SK-N-MC (cell line): ENCODE measurements at regions not wholly inside any gene's neighbourhood (a gene's known extent, or its start where the extent isn't known, plus 50 kb on each side); places are given as distances from the start of the nearest gene placed in this dataset.

Experiments
- DNase-seq: peaks from one replicate; pipeline ENCODE4 v3.0.0-alpha.2; 2011; ENCODE audit warnings: low read depth, low spot score
- H3K27ac ChIP-seq: fragments of 200-600 bp; sonication (generic); 2 replicates; pipeline ENCODE4 v1.5.1; 2016; ENCODE audit warnings: mixed run types
- H3K36me3 ChIP-seq: fragments of 200-600 bp; sonication (generic); 2 replicates; pipeline ENCODE4 v1.6.1; 2017; ENCODE audit warnings: antibody characterized with exemption, low read length, mixed read lengths; ENCODE audit not compliant: insufficient read depth
- H3K4me3 ChIP-seq: fragments of 200-600 bp; sonication (generic); 2 replicates; pipeline ENCODE4 v1.5.1; 2016
- H3K9ac ChIP-seq: fragments of 200-600 bp; sonication (generic); 2 replicates; pipeline ENCODE4 v1.8.0; 2017; ENCODE audit warnings: mixed run types, mixed read lengths; ENCODE audit not compliant: insufficient read length
- H3K9me3 ChIP-seq: fragments of 200-600 bp; sonication (generic); 2 replicates; pipeline ENCODE4 v1.6.1; 2017; ENCODE audit warnings: low read depth, mild to moderate bottlenecking, antibody characterized with exemption, low read length, moderate library complexity, mixed read lengths
- EZH2 ChIP-seq: fragments of 200-600 bp; sonication (generic); IDR thresholded peaks from one replicate; pipeline ENCODE4 v1.6.1; 2017; ENCODE audit warnings: antibody characterized with exemption
- FOXP2 ChIP-seq: optimal IDR thresholded peaks from 2 replicates; pipeline ENCODE3; 2011; ENCODE audit warnings: mild to moderate bottlenecking, moderate library complexity; ENCODE audit not compliant: insufficient read depth; ENCODE audit errors: extremely low read length, control extremely low read depth
- POLR2AphosphoS5 ChIP-seq: IDR thresholded peaks from 2 replicates; pipeline ENCODE4 v1.6.1; 2012; ENCODE audit warnings: mild to moderate bottlenecking, low read depth, low read length, borderline replicate concordance

DNA sequence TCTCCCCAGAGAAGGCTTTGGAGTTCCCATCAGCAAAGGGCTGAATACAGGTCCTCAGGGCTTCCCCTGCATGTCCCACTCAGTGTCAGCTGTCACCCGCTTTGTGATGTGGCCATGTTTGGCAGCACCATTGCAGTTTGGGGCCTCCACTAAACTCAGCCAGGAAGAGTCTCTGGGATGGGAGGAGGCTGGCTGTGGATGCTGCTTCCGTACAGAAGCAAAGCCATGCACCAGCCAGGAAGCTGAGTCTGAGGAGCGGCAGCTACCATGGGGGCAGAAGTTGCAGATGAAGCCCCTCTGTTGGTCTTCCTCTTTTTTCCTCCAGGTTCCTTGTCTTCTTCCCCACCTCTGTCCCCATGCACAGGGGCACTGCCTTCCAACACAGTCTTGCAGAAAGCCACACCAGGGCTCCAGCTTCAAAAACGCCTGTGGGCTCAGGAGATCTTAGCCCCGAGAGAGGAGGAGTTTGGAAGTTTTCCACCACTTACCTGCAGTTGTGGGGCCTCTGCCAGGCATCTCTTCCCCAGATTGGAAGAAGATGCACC is 416.8 kb downstream of the NPHP4 start:
- TF ChIP-seq FOXP2: no peak
- TF ChIP-seq EZH2: no peak
- no peak for TF ChIP-seq POLR2AphosphoS5
- DNase-seq: no peak
- Histone ChIP-seq H3K9me3 (no peaks in the 10 kb centered on the region), H3K9ac (no peak overlapping the region), H3K4me3 (no peak overlapping the region), H3K36me3 (no peaks in the 10 kb centered on the region), H3K27ac (no peak overlapping the region)

DNA sequence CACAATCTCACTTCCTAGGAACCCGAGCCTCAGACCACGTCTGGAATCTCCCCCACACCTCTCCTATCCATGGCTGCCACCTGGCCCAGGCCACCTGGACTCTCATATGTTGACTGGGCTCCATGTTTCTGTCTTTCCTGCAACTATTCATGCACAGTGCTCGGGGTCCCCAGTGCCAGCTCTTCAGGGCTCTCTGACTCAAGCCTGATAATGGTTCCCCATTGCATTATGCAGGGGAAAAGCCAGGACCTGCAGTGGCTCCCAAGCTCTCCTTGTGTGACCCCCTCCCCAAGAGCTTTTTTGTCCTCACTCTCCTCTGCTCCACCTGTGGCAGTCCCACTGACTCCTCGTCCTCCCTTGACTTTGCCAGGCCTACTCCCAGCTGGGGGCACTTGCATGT is 417.6 kb downstream of the NPHP4 start:
- no peak for TF ChIP-seq FOXP2
- TF ChIP-seq EZH2: no peak
- TF ChIP-seq POLR2AphosphoS5: no peak
- Histone ChIP-seq H3K9me3 (no peaks in the 10 kb centered on the region), H3K4me3 (no peak overlapping the region), H3K27ac (no peak overlapping the region), H3K9ac (no peak overlapping the region), H3K36me3 (no peaks in the 10 kb centered on the region)
- no peak for DNase-seq

DNA sequence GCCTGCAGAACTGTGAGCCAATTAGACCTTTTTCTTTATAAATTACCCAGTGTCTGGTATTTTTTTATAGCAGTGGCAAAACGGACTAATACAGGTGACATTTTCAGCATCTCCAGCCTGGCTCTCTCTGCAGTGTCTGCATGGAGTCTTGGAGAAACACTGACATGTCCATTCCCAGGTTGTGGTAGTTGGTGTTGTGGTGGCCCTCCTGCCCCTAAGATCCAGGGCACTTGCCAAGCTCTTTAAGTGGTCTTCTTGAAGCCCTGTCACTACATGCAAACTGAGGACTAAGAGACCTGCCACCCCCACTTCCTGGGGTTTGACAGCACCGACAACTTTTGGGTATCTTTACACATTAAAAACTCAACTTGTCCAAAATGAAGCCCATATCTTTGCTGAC is 419.4 kb downstream of the NPHP4 start:
- H3K27ac ChIP-seq: no peak overlapping the region
- no peak overlapping the region for H3K4me3 ChIP-seq
- TF ChIP-seq FOXP2 (no peak), EZH2 (no peak), POLR2AphosphoS5 (no peak)
- no peak for DNase-seq
- no peak overlapping the region for H3K9ac ChIP-seq
- no peaks in the 10 kb centered on the region for H3K9me3 ChIP-seq
- H3K36me3 ChIP-seq: no peaks in the 10 kb centered on the region

DNA sequence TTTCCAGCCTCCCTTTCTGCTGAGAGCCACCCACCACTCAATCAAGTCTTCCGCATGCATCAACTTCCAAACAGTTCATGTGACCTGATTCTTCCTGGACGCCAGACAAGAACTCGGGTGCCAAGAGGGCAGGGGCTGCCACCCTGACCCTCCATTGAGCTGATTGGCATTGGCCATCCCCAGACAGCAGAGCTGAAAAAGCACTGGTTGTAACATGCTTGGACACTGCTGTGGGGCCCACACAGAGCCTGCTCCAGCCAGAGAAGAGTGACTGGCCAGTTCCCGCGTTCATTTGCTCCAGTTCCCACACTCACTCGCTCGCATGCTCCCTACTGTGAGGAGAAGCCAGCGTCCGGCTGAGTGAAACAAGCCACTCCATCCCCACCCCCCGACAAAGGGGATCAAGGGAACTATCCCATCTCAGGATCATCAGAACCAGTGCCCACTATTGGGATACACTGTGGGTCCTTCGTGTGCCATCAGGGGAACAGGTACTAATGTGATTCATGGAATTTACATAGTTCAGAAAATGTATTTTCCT is 420.3 kb downstream of the NPHP4 start:
- H3K36me3 ChIP-seq: no peaks in the 10 kb centered on the region
- H3K9ac ChIP-seq: no peak overlapping the region
- no peak for TF ChIP-seq POLR2AphosphoS5
- no peak for TF ChIP-seq FOXP2
- TF ChIP-seq EZH2: no peak
- no peak overlapping the region for H3K27ac ChIP-seq
- DNase-seq: no peak
- H3K4me3 ChIP-seq: no peak overlapping the region
- no peaks in the 10 kb centered on the region for H3K9me3 ChIP-seq

DNA sequence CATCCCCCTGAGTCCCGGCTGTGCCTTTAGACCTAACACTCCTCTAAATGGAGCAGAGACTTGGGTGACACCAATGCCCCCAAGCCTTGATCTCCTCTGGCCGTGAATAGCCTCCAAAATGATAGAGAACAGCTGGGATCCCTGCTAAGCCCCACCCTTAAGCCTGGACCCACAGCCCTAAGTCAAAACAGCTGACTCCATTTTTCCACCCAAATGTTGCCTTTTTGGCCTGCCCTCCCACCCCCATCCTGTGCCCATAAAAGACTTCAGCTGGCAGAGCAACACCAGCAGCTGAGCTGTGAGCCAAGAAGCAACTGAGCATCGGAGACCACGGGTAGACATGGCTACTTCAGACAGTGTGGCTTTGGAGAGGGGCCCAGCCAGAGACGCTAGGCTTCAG is 420.8 kb downstream of the NPHP4 start:
- H3K4me3 ChIP-seq: no peak overlapping the region
- no peaks in the 10 kb centered on the region for H3K36me3 ChIP-seq
- TF ChIP-seq POLR2AphosphoS5: no peak
- H3K27ac ChIP-seq: no peak overlapping the region
- no peaks in the 10 kb centered on the region for H3K9me3 ChIP-seq
- no peak for DNase-seq
- no peak overlapping the region for H3K9ac ChIP-seq

DNA sequence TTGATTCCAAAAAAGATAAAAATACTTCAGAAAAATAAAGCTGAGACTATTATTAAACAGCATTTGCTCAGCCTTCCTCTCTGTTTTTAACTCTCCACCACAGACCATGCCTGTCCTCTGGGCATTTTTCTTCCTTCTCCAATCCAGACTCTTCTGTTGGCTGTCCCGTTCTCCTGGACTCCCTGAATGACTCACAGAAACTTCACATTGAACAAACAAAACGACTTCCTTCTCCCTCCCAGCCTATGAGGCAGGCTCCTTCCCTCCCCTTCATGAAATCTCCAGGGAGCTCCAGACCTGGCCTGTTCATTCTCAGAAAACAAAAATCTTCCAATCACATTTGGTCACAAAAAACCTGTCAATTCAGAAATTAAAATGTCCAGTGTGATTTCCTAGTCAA is 421.3 kb downstream of the NPHP4 start:
- no peak overlapping the region for H3K27ac ChIP-seq
- no peaks in the 10 kb centered on the region for H3K9me3 ChIP-seq
- no peak for DNase-seq
- no peak overlapping the region for H3K4me3 ChIP-seq
- TF ChIP-seq POLR2AphosphoS5: no peak
- TF ChIP-seq EZH2: no peak
- TF ChIP-seq FOXP2: no peak
- H3K36me3 ChIP-seq: no peaks in the 10 kb centered on the region
- H3K9ac ChIP-seq: no peak overlapping the region

DNA sequence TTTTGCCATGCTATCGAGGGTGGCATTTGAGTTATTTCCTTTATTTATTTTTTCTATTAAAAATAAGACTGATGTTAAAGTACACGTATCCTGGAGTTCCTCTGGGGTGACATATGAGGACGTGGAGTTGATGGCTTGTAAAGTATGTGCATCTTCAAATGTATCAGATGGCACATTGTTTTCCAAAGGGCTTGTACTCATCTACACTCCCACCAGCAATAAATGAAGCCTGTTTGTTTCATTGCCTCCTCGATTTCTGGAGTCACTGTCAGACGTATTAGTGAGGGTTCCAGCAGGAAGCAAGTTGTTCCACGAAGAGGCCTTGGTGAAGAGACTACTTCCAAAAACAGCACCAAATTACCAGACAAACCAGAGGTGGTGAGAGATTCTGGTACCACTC is 423.9 kb downstream of the NPHP4 start:
- H3K9me3 ChIP-seq: no peaks in the 10 kb centered on the region
- no peak overlapping the region for H3K9ac ChIP-seq
- DNase-seq: no peak
- H3K4me3 ChIP-seq: no peak overlapping the region
- no peaks in the 10 kb centered on the region for H3K36me3 ChIP-seq
- TF ChIP-seq FOXP2 (no peak), EZH2 (no peak), POLR2AphosphoS5 (no peak)
- H3K27ac ChIP-seq: no peak overlapping the region

DNA sequence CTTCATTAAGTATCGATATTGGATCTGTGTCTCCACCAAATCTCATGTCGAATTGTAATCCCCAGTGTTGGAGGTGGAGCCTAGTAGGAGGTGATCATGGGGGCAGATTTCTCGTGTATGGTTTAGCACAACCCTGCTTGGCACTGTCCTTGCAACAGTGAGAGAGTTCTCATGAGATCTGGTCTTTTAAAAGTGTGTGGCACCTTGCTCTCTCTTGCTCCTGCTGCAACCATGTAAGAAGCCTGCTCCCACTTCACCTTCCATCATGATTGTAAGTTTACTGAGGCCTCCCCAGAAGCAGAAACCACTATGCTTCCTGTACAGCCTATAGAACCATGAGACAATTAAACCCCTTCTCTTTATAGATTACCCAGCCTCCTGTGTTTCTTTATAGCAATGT is 424.4 kb downstream of the NPHP4 start:
- TF ChIP-seq FOXP2 (no peak), EZH2 (no peak), POLR2AphosphoS5 (no peak)
- H3K9ac ChIP-seq: no peak overlapping the region
- H3K27ac ChIP-seq: no peak overlapping the region
- H3K9me3 ChIP-seq: no peaks in the 10 kb centered on the region
- no peak overlapping the region for H3K4me3 ChIP-seq
- H3K36me3 ChIP-seq: no peaks in the 10 kb centered on the region
- no peak for DNase-seq

DNA sequence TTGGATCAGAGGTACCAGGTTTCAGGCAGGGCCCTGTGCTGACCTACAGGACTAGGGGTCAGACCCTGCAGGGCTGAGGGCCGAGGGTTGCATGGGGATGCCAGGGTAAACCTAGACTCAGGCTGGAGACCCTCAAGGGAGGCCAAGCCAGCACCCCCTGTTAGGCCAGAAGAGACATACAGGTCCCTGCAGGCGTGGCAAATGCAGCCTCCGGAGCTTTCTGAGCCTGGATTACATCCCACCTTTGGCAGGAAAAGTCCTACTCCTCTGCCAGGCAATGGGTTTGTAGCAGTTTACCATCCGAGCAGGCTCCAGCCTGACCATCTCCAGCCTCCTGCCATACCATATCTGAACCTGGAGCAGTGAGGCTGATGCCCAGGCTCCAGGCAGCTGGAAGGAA is 425.3 kb downstream of the NPHP4 start:
- Histone ChIP-seq H3K9me3 (no peaks in the 10 kb centered on the region), H3K9ac (no peak overlapping the region), H3K4me3 (no peak overlapping the region), H3K27ac (no peak overlapping the region), H3K36me3 (no peaks in the 10 kb centered on the region)
- TF ChIP-seq POLR2AphosphoS5 (no peak), EZH2 (no peak), FOXP2 (no peak)
- no peak for DNase-seq
